ENCODE measurements at regions not wholly inside any gene's neighbourhood (a gene's known extent, or its start where the extent isn't known, plus 50 kb on each side); places are given as distances from the start of the nearest gene placed in this dataset.

- Histone ChIP-seq H3K27me3 (ENCODE audit: control insufficient read depth in 3 of 3, insufficient read depth in 3 of 3, low read length in 2 of 3) (no peaks in the 10 kb centered on the region), H3K36me3 (ENCODE audit: control insufficient read depth in 4 of 4, insufficient read depth in 4 of 4, low read length in 4 of 4) (no peaks in the 10 kb centered on the region), H3K27ac (ENCODE audit: low read depth in 1 of 2, low read length in 1 of 2) (no peak overlapping the region), H3K4me3 (no peak overlapping the region), H3K9ac (ENCODE audit: insufficient read depth in 1 of 2, low read length in 2 of 2) (no peak overlapping the region), H3K4me1 (ENCODE audit: control insufficient read depth in 5 of 5, insufficient read depth in 5 of 5, low read length in 5 of 5) (no peaks in the 10 kb centered on the region), H3K9me3 (ENCODE audit: control insufficient read depth in 4 of 4, insufficient read depth in 3 of 4, low read length in 3 of 4) (no peaks in the 10 kb centered on the region)
- 87 to 100% methylated on average over 3 of the region's 3 CpGs for WGBS, 2 donors
- DNase-seq (no peak), ATAC-seq (ENCODE audit: insufficient read depth, low FRiP score) (no peak)
- TF ChIP-seq, protein P1, sequence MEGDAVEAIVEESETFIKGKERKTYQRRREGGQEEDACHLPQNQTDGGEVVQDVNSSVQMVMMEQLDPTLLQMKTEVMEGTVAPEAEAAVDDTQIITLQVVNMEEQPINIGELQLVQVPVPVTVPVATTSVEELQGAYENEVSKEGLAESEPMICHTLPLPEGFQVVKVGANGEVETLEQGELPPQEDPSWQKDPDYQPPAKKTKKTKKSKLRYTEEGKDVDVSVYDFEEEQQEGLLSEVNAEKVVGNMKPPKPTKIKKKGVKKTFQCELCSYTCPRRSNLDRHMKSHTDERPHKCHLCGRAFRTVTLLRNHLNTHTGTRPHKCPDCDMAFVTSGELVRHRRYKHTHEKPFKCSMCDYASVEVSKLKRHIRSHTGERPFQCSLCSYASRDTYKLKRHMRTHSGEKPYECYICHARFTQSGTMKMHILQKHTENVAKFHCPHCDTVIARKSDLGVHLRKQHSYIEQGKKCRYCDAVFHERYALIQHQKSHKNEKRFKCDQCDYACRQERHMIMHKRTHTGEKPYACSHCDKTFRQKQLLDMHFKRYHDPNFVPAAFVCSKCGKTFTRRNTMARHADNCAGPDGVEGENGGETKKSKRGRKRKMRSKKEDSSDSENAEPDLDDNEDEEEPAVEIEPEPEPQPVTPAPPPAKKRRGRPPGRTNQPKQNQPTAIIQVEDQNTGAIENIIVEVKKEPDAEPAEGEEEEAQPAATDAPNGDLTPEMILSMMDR (IDR thresholded peaks at IDR 0.05; ENCODE audit: control extremely low read depth, extremely low read depth) = no peak
Measured at GRCh38 chr3:186464424-186465093, 79.6 kb downstream of the CRYGS start.

GRCh38 chr3:186461141-186461540 is 83.0 kb downstream of the CRYGS start:
- no peak for ATAC-seq (ENCODE audit: insufficient read depth, low FRiP score)
- DNase-seq = no peak
- Histone ChIP-seq H3K27me3 (ENCODE audit: control insufficient read depth in 3 of 3, insufficient read depth in 3 of 3, low read length in 2 of 3) (no peaks in the 10 kb centered on the region), H3K9ac (ENCODE audit: insufficient read depth in 1 of 2, low read length in 2 of 2) (no peak overlapping the region), H3K4me3 (no peak overlapping the region), H3K36me3 (ENCODE audit: control insufficient read depth in 4 of 4, insufficient read depth in 4 of 4, low read length in 4 of 4) (no peaks in the 10 kb centered on the region), H3K27ac (ENCODE audit: low read depth in 1 of 2, low read length in 1 of 2) (no peak overlapping the region), H3K4me1 (ENCODE audit: control insufficient read depth in 5 of 5, insufficient read depth in 5 of 5, low read length in 5 of 5) (peaks cover 0 to 2% (median 0%) of the 10 kb centered on the region in 5 donors), H3K9me3 (ENCODE audit: control insufficient read depth in 4 of 4, insufficient read depth in 3 of 4, low read length in 3 of 4) (no peaks in the 10 kb centered on the region)
- TF ChIP-seq, protein P1 (IDR thresholded peaks at IDR 0.05; ENCODE audit: control extremely low read depth, extremely low read depth) = no peak
- WGBS, 2 donors = 64 to 95% methylated on average over 1 of the region's 1 CpG

DNA sequence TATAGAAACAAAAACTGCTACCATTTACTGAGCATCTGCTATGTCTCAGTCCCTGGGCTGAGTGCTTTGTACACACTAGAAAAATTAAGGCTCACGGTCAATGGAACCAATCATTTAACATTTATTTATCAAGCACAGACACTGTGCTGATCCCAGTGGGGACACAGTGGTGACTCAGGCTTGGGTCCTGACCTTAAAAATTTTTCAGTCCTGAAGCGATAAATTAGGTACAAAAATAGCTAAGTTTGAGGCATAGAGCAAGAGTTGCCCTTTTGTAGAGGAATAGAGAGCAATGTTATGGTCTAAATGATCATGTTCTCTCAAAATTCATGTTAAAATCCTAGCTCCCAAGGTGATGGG is 85.1 kb downstream of the CRYGS start:
- TF ChIP-seq, protein P1 (IDR thresholded peaks at IDR 0.05; ENCODE audit: control extremely low read depth, extremely low read depth) = no peak
- ATAC-seq (ENCODE audit: insufficient read depth, low FRiP score) (no peak), DNase-seq (no peak)
- Histone ChIP-seq H3K36me3 (ENCODE audit: control insufficient read depth in 4 of 4, insufficient read depth in 4 of 4, low read length in 4 of 4) (no peaks in the 10 kb centered on the region), H3K9ac (ENCODE audit: insufficient read depth in 1 of 2, low read length in 2 of 2) (no peak overlapping the region), H3K27me3 (ENCODE audit: control insufficient read depth in 3 of 3, insufficient read depth in 3 of 3, low read length in 2 of 3) (no peaks in the 10 kb centered on the region), H3K4me1 (ENCODE audit: control insufficient read depth in 5 of 5, insufficient read depth in 5 of 5, low read length in 5 of 5) (peaks cover 0 to 2% (median 0%) of the 10 kb centered on the region in 5 donors), H3K9me3 (ENCODE audit: control insufficient read depth in 4 of 4, insufficient read depth in 3 of 4, low read length in 3 of 4) (no peaks in the 10 kb centered on the region), H3K27ac (ENCODE audit: low read depth in 1 of 2, low read length in 1 of 2) (no peak overlapping the region), H3K4me3 (no peak overlapping the region)
- 82 to 97% methylated on average over 2 of the region's 2 CpGs for WGBS, 2 donors
